ENCODE measurements at regions not wholly inside any gene's neighbourhood (a gene's known extent, or its start where the extent isn't known, plus 50 kb on each side); places are given as distances from the start of the nearest gene placed in this dataset.
"Not testable (repeated sequence)": the region's sequence is repeated elsewhere in the genome, so short reads cannot be mapped to it uniquely, and the experiment has no call there.

GRCh38 chr7:142448857-142449256, 191.0 kb upstream of the PRSS58 start:
- TF ChIP-seq, protein P1, sequence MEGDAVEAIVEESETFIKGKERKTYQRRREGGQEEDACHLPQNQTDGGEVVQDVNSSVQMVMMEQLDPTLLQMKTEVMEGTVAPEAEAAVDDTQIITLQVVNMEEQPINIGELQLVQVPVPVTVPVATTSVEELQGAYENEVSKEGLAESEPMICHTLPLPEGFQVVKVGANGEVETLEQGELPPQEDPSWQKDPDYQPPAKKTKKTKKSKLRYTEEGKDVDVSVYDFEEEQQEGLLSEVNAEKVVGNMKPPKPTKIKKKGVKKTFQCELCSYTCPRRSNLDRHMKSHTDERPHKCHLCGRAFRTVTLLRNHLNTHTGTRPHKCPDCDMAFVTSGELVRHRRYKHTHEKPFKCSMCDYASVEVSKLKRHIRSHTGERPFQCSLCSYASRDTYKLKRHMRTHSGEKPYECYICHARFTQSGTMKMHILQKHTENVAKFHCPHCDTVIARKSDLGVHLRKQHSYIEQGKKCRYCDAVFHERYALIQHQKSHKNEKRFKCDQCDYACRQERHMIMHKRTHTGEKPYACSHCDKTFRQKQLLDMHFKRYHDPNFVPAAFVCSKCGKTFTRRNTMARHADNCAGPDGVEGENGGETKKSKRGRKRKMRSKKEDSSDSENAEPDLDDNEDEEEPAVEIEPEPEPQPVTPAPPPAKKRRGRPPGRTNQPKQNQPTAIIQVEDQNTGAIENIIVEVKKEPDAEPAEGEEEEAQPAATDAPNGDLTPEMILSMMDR (conservative IDR thresholded peaks at IDR 0.05 in 1 of 2, IDR thresholded peaks at IDR 0.05 in 1 of 2; ENCODE audit: extremely low read depth in 1 of 2, insufficient read depth in 1 of 2, low read depth in 1 of 2, low read length in 2 of 2): not testable (repeated sequence)
- not testable (repeated sequence) for TF ChIP-seq EZH2 (IDR thresholded peaks at IDR 0.05; ENCODE audit: borderline replicate concordance, low read length)
